Thymus (tissue), 11 donors: ENCODE measurements at regions not wholly inside any gene's neighbourhood (a gene's known extent, or its start where the extent isn't known, plus 50 kb on each side); places are given as distances from the start of the nearest gene placed in this dataset.

Source experiments
- DNase-seq, 9 donors: peaks; one replicate each; pipeline ENCODE4 v3.0.0-alpha.2; 2013; ENCODE audit warnings: low spot score in 9 of 9, low read depth in 6 of 9, missing footprints in 1 of 9
- H3K27ac ChIP-seq, 2 donors: one replicate each; pipeline ENCODE4 v1.5.1; 2013; ENCODE audit warnings: control low read depth in 1 of 2, low read depth in 1 of 2, low read length in 1 of 2, mild to moderate bottlenecking in 1 of 2, moderate library complexity in 1 of 2
- H3K27me3 ChIP-seq, 2 donors: one replicate each; pipeline ENCODE4 v1.5.1; 2013; ENCODE audit warnings: low read length in 1 of 2; ENCODE audit not compliant: control insufficient read depth in 2 of 2, insufficient read depth in 1 of 2
- H3K36me3 ChIP-seq, 2 donors: one replicate each; pipeline ENCODE4 v1.5.1; 2013; ENCODE audit warnings: low read length in 1 of 2, mild to moderate bottlenecking in 1 of 2, moderate library complexity in 1 of 2; ENCODE audit not compliant: control insufficient read depth in 2 of 2, insufficient read depth in 2 of 2
- H3K4me1 ChIP-seq, 2 donors: one replicate each; pipeline ENCODE4 v1.5.1; 2013; ENCODE audit warnings: low read length in 2 of 2; ENCODE audit not compliant: control insufficient read depth in 2 of 2, insufficient read depth in 2 of 2
- H3K4me3 ChIP-seq, 2 donors: one replicate each; pipeline ENCODE4 v1.5.1; 2013; ENCODE audit warnings: low read length in 2 of 2, control low read depth in 1 of 2, mild to moderate bottlenecking in 1 of 2
- H3K9me3 ChIP-seq, 2 donors: one replicate each; pipeline ENCODE4 v1.5.1; 2013; ENCODE audit warnings: low read length in 1 of 2, mild to moderate bottlenecking in 1 of 2; ENCODE audit not compliant: control insufficient read depth in 2 of 2, insufficient read depth in 1 of 2
- WGBS: extraction: QIAGEN DNeasy Blood & Tissue Kit; methylation state at CpG from one replicate; pipeline ENCODE4 v1.1.7; 2013; 5-methylcytosine and 5-hydroxymethylcytosine counted together
- donor health status: healthy.

DNA sequence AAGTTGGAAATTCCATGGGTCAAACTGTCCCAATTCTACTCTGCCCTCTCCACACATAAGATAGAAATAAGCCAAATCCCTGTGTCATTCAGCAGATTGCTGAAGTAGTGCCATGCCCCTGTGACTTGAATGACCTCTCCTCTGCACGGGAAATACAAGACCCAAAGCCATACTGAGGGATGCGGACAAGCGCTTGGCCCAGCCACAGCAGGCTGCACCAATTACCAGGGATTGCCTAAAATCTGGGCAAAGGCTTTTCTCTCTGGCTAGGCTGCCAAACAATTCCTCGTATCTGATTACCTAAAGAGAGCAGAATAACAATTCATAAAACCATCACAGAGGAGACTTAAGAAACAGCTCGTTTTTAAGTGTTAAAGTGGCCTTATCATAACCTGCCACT lies 421.8 kb upstream of the JARID2 start:
- peaks cover 3 to 14% of the 10 kb centered on the region in 2 donors for H3K4me1 ChIP-seq
- no peak for DNase-seq
- 92% methylated on average over 5 of the region's 5 CpGs for WGBS

DNA sequence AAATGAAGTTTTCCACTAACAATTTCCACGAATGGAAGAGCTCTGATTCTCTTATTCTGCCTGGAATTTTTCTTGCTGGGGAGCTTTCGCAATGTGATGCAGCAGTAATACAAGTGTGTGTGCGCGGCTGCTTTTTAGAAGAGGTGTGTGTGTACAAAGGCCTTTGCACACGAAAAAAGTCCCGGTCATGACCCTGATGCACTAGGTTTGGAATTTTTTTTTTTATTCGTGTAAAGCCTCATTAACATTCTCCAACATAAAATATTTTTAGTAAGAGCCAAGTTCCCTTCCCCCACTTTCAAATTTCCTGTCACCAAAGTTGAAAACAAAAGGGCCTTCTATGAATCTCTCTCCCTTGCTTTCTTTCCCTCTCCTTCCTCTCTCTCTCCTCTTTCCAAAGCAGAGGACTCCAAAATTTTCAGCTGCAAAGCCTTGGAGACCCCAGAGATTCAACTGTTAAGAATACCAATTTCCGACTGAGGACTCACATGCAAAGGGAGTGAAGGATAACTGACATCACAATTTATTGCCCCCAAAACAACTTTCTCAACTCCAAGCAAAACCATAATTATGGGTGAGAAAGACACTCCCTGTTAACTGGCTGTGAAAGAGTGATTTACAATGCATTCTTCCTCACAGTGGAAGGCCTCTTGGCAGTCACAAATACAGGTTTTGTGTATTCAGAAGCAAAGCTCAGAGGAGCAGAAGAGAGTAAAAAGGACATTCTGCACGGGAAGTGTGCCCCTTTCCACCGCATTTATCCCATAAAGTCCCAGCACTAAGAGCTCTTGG lies 421.2 kb upstream of the JARID2 start:
- no peaks in the 10 kb centered on the region for H3K9me3 ChIP-seq
- 82% methylated on average over 10 of the region's 10 CpGs for WGBS

More for the DNA sequence above, 421.8 kb upstream of the JARID2 start:
- Histone ChIP-seq H3K27ac (no peak overlapping the region), H3K9me3 (no peaks in the 10 kb centered on the region), H3K27me3 (no peaks in the 10 kb centered on the region), H3K4me3 (no peak overlapping the region), H3K36me3 (no peaks in the 10 kb centered on the region)

DNA sequence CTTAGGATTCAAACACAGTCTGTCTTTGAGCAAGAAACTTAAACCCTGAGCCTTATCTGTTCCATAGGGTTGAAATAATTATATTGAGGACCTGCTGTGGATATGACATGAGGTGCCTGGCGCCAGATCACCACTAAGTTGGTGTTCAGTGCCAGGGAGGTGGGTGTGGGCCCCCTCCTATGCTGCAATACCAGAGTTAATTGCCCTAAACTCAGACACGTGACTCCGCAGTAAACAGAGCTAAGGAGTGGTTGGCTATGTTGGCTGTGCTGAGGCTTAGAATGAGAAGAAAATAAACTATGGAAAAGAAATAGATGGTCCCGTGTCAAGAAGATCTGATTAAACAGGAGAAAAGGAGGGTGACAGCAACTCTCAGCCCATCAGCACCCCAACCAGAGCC lies 419.4 kb upstream of the JARID2 start:
- WGBS = 96% methylated on average over 4 of the region's 4 CpGs
- Histone ChIP-seq H3K4me1 (peaks cover 3 to 14% of the 10 kb centered on the region in 2 donors), H3K9me3 (peaks cover 0 to 2% of the 10 kb centered on the region in 2 donors), H3K36me3 (no peaks in the 10 kb centered on the region), H3K4me3 (no peak overlapping the region), H3K27me3 (no peaks in the 10 kb centered on the region), H3K27ac (no peak overlapping the region)
- DNase-seq = no peak

More for the DNA sequence above, 421.2 kb upstream of the JARID2 start:
- no peak for DNase-seq
- no peaks in the 10 kb centered on the region for H3K27me3 ChIP-seq
- no peaks in the 10 kb centered on the region for H3K36me3 ChIP-seq
- H3K4me1 ChIP-seq = peaks cover 3 to 14% of the 10 kb centered on the region in 2 donors
- H3K4me3 ChIP-seq = no peak overlapping the region
- no peak overlapping the region for H3K27ac ChIP-seq

DNA sequence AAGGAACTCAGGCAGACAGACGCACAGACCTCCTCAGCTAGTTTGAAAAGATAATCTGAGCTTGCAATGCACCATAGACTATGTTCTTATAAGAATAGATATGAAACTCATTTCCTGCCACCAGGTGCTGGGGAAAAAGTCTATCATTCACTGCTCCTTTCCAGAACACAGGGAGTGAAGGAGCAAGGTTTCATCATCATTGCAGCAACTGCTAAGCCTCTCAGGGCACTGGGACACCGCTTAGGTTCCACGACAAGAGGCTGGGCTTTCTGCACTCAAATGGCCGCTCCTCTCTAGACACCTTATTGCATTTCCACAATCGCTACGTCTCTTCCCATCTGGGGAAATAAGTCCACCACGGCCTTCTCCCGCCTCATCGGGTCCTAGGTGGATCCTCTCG lies 418.5 kb upstream of the JARID2 start:
- DNase-seq = no peak
- 97% methylated on average over 10 of the region's 10 CpGs for WGBS

DNA sequence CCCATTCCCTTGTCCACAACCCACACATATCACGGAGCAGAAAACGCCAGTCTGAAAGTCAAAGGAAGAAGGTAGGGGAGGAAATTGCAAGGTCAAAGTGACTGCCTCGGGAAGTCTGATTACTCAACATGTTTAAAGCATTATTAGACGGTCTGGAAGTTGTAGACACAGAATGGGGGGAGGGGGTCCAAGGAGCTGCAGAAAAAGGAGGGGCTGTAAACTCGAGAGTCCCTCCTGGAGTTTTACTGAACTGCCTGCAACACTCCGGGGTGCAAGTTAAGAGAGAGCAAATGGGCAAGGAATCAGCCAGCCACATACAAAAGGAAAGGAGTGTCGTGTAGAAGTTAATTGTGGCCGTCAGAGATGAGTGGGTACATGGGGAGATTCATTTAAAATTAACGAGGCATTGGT lies 417.7 kb upstream of the JARID2 start:
- Histone ChIP-seq H3K4me1 (peaks cover 3 to 14% of the 10 kb centered on the region in 2 donors), H3K36me3 (no peaks in the 10 kb centered on the region), H3K27me3 (no peaks in the 10 kb centered on the region), H3K4me3 (no peak overlapping the region), H3K9me3 (peaks cover 0 to 2% of the 10 kb centered on the region in 2 donors), H3K27ac (no peak overlapping the region)
- DNase-seq = no peak
- 97% methylated on average over 9 of the region's 9 CpGs for WGBS

More for the DNA sequence above, 418.5 kb upstream of the JARID2 start:
- Histone ChIP-seq H3K36me3 (no peaks in the 10 kb centered on the region), H3K4me1 (peaks cover 3 to 14% of the 10 kb centered on the region in 2 donors), H3K9me3 (peaks cover 0 to 2% of the 10 kb centered on the region in 2 donors), H3K27me3 (no peaks in the 10 kb centered on the region), H3K27ac (no peak overlapping the region), H3K4me3 (no peak overlapping the region)

DNA sequence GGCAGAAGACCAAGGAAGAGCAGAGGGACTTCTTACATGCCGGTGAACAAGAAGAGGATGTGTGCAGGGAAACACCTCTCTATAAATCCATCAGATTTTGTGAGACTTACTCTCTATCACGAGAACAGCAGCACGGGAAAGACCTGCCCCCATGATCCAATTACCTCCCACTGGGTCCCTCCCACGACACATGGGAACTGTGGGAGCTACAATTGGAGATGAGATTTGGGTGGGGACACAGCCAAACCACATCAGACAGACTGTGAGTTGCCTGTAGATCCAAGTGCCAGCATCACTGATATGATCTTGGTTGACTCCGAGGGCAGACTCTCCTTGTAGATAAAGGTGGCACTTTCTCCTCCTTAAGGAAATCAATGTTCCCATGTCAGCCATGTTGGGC lies 414.8 kb upstream of the JARID2 start:
- no peak overlapping the region for H3K27ac ChIP-seq
- no peaks in the 10 kb centered on the region for H3K36me3 ChIP-seq
- no peaks in the 10 kb centered on the region for H3K27me3 ChIP-seq
- H3K4me3 ChIP-seq = no peak overlapping the region
- no peak for DNase-seq
- WGBS = 97% methylated on average over 5 of the region's 5 CpGs
- H3K9me3 ChIP-seq = peaks cover 0 to 2% of the 10 kb centered on the region in 2 donors
- peaks cover 0 to under 1% of the 10 kb centered on the region in 2 donors for H3K4me1 ChIP-seq

DNA sequence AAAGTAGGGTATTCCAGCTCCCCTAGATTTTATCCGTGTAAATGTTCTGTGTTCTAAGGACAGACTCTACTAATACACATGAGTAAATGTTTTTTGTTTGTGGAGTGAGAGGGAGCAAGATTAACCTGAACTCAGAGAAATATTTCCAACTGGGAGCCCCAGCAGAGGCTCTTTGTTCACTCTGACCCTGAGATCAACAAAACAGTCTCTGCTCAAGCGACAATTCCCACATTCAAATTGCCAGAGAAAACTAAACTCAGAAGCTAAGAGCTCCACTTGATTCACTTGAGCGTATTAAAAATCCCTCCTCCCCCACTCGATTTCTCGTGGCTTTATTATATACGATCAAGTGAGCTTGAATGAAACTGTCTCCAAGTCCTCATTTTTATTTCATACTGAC lies 413.9 kb upstream of the JARID2 start:
- DNase-seq = no peak
- Histone ChIP-seq H3K27ac (no peak overlapping the region), H3K36me3 (no peaks in the 10 kb centered on the region), H3K4me3 (no peak overlapping the region), H3K27me3 (no peaks in the 10 kb centered on the region), H3K4me1 (no peaks in the 10 kb centered on the region), H3K9me3 (peaks cover 0 to 2% of the 10 kb centered on the region in 2 donors)
- 91% methylated on average over 6 of the region's 6 CpGs for WGBS

DNA sequence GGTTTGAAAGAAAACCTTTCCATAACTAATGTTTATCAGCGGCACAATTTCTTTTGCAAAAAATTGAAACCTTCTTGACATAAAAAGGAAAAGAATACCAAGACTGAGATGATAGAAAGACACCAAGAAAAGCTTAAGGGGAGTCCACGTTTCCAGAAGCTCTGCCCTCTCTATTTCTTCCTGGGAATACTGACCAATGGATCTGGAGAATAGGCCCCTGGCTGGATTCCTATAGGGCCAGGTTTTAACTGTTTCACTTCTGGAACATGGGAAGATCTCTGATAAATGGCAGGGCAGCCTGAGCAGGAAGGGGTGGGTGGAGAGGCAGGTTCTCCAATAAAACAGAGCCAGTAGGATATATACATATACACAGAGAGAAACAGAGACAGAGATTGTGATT lies 413.4 kb upstream of the JARID2 start:
- peaks cover 0 to 2% of the 10 kb centered on the region in 2 donors for H3K9me3 ChIP-seq
- DNase-seq = no peak
- no peaks in the 10 kb centered on the region for H3K27me3 ChIP-seq
- H3K4me1 ChIP-seq = no peaks in the 10 kb centered on the region
- WGBS = 96% methylated on average over 2 of the region's 2 CpGs
- H3K27ac ChIP-seq = no peak overlapping the region
- no peaks in the 10 kb centered on the region for H3K36me3 ChIP-seq
- H3K4me3 ChIP-seq = no peak overlapping the region

DNA sequence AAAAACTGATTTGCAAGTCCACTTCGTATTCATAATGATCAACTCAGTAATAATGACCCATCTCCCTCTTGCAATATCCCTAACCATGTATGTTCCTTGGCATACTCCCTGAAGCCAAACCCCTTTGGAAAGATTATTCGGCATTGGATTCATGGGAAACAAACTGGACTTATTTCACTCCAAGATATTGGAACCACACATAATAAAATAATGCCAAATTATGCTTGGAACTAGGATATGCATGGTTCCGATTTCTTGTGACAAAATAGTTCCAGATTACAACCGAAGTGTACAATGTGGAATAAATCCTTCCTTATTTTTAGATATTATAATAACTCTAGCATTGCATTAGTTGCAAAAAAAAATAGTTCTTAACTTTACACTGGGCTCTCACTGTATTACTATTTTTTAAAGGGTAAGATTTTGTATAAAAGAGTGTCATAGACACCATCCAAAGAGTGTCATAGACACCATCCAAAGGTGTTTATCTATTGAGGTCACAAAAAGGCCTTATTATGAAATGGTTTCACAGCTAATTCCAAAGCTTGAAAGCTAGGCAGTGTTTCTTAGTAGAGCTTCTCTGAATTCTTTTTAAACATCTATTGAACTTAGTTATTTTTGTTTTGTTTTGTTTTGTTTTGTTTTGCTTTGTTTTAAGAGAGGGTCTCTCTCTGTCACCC lies 410.9 kb upstream of the JARID2 start:
- no peak overlapping the region for H3K4me3 ChIP-seq
- no peaks in the 10 kb centered on the region for H3K27me3 ChIP-seq
- no peak overlapping the region for H3K27ac ChIP-seq
- no peaks in the 10 kb centered on the region for H3K36me3 ChIP-seq
- WGBS = 97% methylated on average over 4 of the region's 4 CpGs
- no peak for DNase-seq
- H3K4me1 ChIP-seq = no peaks in the 10 kb centered on the region
- H3K9me3 ChIP-seq = peaks cover 0 to 2% of the 10 kb centered on the region in 2 donors
